ENCODE measurements at regions not wholly inside any gene's neighbourhood (a gene's known extent, or its start where the extent isn't known, plus 50 kb on each side); places are given as distances from the start of the nearest gene placed in this dataset.

DNA sequence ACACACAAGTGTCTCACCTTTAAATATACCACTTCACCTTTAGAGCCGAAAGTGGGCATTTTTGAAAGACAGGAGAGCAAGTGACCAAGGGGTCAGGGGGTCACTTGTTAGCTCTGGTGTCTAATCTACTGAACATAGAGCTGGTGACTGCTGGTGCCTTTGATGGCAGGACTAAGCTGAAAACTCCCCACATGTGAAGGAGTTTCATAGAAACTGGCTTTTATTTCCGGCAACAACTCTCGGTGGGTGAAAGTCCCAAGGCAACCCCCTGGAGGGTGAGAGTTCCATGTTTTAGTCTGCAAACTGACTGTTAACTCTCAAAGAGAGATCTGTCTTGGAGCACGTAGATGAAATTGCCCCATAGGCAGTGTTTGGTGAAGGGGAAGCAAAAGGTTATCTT lies 466.9 kb downstream of the DMRTA1 start:
- ChIA-PET POLR2A (no interaction called here), CTCF (no interaction called here)
- no peak for DNase-seq (ENCODE audit: low read depth)
- H3K4me3 ChIP-seq (ENCODE audit: low read depth, low read length), result no peak overlapping the region
- TF ChIP-seq, protein P1, sequence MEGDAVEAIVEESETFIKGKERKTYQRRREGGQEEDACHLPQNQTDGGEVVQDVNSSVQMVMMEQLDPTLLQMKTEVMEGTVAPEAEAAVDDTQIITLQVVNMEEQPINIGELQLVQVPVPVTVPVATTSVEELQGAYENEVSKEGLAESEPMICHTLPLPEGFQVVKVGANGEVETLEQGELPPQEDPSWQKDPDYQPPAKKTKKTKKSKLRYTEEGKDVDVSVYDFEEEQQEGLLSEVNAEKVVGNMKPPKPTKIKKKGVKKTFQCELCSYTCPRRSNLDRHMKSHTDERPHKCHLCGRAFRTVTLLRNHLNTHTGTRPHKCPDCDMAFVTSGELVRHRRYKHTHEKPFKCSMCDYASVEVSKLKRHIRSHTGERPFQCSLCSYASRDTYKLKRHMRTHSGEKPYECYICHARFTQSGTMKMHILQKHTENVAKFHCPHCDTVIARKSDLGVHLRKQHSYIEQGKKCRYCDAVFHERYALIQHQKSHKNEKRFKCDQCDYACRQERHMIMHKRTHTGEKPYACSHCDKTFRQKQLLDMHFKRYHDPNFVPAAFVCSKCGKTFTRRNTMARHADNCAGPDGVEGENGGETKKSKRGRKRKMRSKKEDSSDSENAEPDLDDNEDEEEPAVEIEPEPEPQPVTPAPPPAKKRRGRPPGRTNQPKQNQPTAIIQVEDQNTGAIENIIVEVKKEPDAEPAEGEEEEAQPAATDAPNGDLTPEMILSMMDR (IDR thresholded peaks at IDR 0.05; ENCODE audit: insufficient read depth, low read depth, low read length), result no peak
- no peaks in the 10 kb centered on the region for H3K27me3 ChIP-seq (ENCODE audit: control insufficient read depth, insufficient read depth, low read length)
- no peaks in the 10 kb centered on the region for H3K36me3 ChIP-seq (ENCODE audit: control insufficient read depth, insufficient read depth, low read length)

DNA sequence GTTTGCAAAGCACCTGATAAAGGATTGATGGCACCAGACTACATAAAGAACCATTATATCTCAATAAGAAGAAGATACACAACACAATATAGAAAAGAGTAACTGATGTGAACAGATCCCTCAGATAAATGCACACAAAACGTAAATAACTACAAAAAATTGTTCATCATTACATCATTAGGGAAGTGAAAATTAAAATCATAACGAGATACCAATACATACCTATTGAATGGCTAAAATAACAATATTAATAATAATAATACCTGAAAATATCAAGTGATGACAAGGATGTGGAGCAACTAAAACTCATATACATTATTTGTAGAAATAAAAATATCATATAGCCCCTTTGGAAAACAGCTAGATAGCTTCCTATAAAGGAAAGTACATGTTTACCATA lies 469.5 kb downstream of the DMRTA1 start:
- Histone ChIP-seq H3K4me3 (ENCODE audit: low read depth, low read length) (no peak overlapping the region), H3K27me3 (ENCODE audit: control insufficient read depth, insufficient read depth, low read length) (no peaks in the 10 kb centered on the region), H3K36me3 (ENCODE audit: control insufficient read depth, insufficient read depth, low read length) (no peaks in the 10 kb centered on the region)
- DNase-seq (ENCODE audit: low read depth), result no peak
- POLR2A ChIA-PET, result no interaction called here
- TF ChIP-seq, protein P1 (IDR thresholded peaks at IDR 0.05; ENCODE audit: insufficient read depth, low read depth, low read length), result no peak
- CTCF ChIA-PET, result no interaction called here

DNA sequence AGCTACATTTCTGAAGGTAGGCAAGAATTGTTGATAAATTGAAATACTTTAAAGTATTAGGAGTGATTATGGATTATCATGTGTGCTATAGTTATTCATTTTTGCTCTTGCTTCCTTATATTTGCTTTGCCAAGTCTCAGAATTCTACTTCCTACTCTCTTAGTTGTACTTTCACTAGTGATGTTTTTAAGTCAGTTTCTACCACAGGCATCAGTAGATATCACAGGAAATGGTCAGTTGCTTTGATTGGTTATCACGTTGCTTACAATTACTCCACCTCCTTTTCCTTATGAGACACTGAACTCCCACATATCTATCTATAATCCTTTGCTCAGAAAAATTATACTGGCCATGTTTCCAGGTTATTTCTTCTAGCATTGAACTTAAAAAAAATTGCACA lies 472.8 kb downstream of the DMRTA1 start:
- DNase-seq (ENCODE audit: low read depth), result no peak
- no peaks in the 10 kb centered on the region for H3K36me3 ChIP-seq (ENCODE audit: control insufficient read depth, insufficient read depth, low read length)
- no peak overlapping the region for H3K4me3 ChIP-seq (ENCODE audit: low read depth, low read length)
- ChIA-PET POLR2A (no interaction called here), CTCF (interaction anchor here (1.3 kb wide), 1 partner anchor 12 kb away, joined by 3 read pairs; no protein-coding TSS in a partner anchor)
- no peaks in the 10 kb centered on the region for H3K27me3 ChIP-seq (ENCODE audit: control insufficient read depth, insufficient read depth, low read length)
- TF ChIP-seq, protein P1 (IDR thresholded peaks at IDR 0.05; ENCODE audit: insufficient read depth, low read depth, low read length), result no peak

DNA sequence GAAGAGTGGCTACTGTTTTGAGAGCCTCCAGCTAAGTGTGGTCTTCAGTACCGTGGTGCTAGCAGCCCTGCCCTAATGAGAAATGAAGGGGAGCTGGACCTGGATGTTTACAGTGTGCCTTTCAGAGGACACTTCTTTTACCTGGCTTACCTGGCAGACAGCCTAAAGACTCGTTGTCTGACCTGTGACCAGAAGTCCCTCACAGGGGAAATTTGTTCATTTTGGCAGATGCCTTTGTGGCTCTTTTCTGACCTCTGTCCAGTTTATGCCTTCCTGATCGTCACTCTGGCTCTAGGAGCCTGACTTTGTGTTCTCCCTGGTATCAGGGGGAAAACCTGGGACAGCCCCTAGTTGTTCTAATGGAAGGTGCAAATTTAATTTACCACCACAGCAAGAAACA lies 475.1 kb downstream of the DMRTA1 start:
- CTCF ChIA-PET, result no interaction called here

DNA sequence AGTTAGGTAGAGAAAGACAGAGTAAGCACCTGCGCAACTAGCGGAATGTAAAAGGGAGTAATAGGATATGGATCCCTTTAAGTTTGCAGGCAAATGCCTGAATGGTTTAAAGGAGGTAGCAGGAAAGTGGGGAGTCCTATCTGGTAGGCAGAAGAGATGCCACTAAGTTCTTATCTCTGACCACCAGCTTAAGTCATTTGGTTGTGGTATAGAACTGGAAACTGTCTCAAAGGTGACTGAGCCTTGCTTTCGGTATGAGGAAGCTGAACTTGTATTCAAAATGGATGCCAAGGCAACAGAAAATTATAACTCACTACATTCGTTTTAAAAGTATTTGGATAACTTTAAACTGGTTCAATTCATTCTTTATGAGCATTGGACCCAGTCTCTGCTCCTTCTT lies 475.6 kb downstream of the DMRTA1 start:
- ChIA-PET POLR2A (no interaction called here), CTCF (no interaction called here)
- Histone ChIP-seq H3K27me3 (ENCODE audit: control insufficient read depth, insufficient read depth, low read length) (no peaks in the 10 kb centered on the region), H3K4me3 (ENCODE audit: low read depth, low read length) (no peak overlapping the region), H3K36me3 (ENCODE audit: control insufficient read depth, insufficient read depth, low read length) (no peaks in the 10 kb centered on the region)
- no peak for DNase-seq (ENCODE audit: low read depth)
- TF ChIP-seq, protein P1 (IDR thresholded peaks at IDR 0.05; ENCODE audit: insufficient read depth, low read depth, low read length), result no peak

More for the DNA sequence above, 475.1 kb downstream of the DMRTA1 start:
- Histone ChIP-seq H3K4me3 (ENCODE audit: low read depth, low read length) (no peak overlapping the region), H3K36me3 (ENCODE audit: control insufficient read depth, insufficient read depth, low read length) (no peaks in the 10 kb centered on the region), H3K27me3 (ENCODE audit: control insufficient read depth, insufficient read depth, low read length) (no peaks in the 10 kb centered on the region)
- DNase-seq (ENCODE audit: low read depth), result no peak
- TF ChIP-seq, protein P1 (IDR thresholded peaks at IDR 0.05; ENCODE audit: insufficient read depth, low read depth, low read length), result no peak
- POLR2A ChIA-PET, result no interaction called here
